Stomach (tissue), 4 donors: ENCODE measurements at regions not wholly inside any gene's neighbourhood (a gene's known extent, or its start where the extent isn't known, plus 50 kb on each side); places are given as distances from the start of the nearest gene placed in this dataset.

ENCODE experiments used
- CTCF ChIP-seq, 7 experiments: fragments of 450-650 bp in 4 of 7; fragments of 200-600 bp in 3 of 7; sonication (generic) in 3 of 7; IDR thresholded peaks; one replicate each; pipeline ENCODE4 v1.5.1; 2016 to 2019; ENCODE audit warnings: antibody characterized with exemption in 7 of 7, control low read depth in 2 of 7, mild to moderate bottlenecking in 1 of 7
- POLR2A ChIP-seq, 4 donors: fragments of 450-650 bp; IDR thresholded peaks; one replicate each; pipeline ENCODE4 v1.6.1; 2016; ENCODE audit warnings: antibody characterized with exemption in 4 of 4, control low read depth in 2 of 4, mild to moderate bottlenecking in 1 of 4, moderate library complexity in 1 of 4

- TF ChIP-seq POLR2A (IDR thresholded peaks at IDR 0.05): no peak
- TF ChIP-seq CTCF (IDR thresholded peaks at IDR 0.05): no peak
Observed at GRCh38 chr12:29960122-29960521, 176.4 kb upstream of the TMTC1 start.
